OCI-LY3 (cell line): ENCODE measurements at regions not wholly inside any gene's neighbourhood (a gene's known extent, or its start where the extent isn't known, plus 50 kb on each side); places are given as distances from the start of the nearest gene placed in this dataset.

Experiments used
- EZH2phosphoT487 ChIP-seq: fragments of 200-600 bp; shearing (Covaris generic); IDR thresholded peaks from 2 replicates; pipeline ENCODE4 v1.6.1; 2018; ENCODE audit warnings: antibody characterized with exemption, mixed run types, low read depth
- TF ChIP-seq, protein P1 (sequence below): fragments of 200-600, 300-600 bp; sonication (generic); IDR thresholded peaks from 2 replicates; pipeline ENCODE4 v1.5.1; 2014; ENCODE audit warnings: antibody characterized with exemption, low read length, low read depth

DNA sequence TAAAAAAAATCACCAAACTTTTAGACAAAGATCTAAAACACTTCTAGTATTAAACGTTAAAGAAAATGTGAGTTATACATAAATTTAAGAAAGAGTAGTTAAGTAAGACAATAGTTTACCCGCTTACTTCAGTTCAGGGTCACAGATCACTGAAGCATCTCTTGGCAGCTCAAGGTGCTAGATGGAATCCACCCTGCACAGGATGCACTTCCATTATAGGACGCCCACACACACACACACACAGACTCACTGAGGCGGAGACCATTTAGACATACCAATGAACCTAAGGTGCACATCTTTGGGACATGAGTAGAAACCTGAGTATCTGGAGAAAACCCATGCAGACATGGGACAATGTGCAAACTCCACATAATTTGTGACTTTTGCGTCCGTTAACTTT is 630.6 kb upstream of the ZNF804A start:
- TF ChIP-seq, protein P1, sequence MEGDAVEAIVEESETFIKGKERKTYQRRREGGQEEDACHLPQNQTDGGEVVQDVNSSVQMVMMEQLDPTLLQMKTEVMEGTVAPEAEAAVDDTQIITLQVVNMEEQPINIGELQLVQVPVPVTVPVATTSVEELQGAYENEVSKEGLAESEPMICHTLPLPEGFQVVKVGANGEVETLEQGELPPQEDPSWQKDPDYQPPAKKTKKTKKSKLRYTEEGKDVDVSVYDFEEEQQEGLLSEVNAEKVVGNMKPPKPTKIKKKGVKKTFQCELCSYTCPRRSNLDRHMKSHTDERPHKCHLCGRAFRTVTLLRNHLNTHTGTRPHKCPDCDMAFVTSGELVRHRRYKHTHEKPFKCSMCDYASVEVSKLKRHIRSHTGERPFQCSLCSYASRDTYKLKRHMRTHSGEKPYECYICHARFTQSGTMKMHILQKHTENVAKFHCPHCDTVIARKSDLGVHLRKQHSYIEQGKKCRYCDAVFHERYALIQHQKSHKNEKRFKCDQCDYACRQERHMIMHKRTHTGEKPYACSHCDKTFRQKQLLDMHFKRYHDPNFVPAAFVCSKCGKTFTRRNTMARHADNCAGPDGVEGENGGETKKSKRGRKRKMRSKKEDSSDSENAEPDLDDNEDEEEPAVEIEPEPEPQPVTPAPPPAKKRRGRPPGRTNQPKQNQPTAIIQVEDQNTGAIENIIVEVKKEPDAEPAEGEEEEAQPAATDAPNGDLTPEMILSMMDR, result no peak
- no peak for TF ChIP-seq EZH2phosphoT487
